GM12865 (cell line): ENCODE measurements at regions not wholly inside any gene's neighbourhood (a gene's known extent, or its start where the extent isn't known, plus 50 kb on each side); places are given as distances from the start of the nearest gene placed in this dataset.

Source experiments
- DNase-seq: peaks from one replicate; pipeline ENCODE4 v3.0.0; 2010; ENCODE audit warnings: low read depth
- H3K4me3 ChIP-seq: 2 replicates; pipeline ENCODE4 v1.5.1; 2011; ENCODE audit warnings: mild to moderate bottlenecking, low read depth, low read length, control low read depth
- TF ChIP-seq, protein P1 (sequence below): IDR thresholded peaks from 2 replicates; pipeline ENCODE4 v1.5.1; 2011; ENCODE audit warnings: low read length, control low read depth, low read depth, inconsistent platforms; ENCODE audit not compliant: insufficient read depth; ENCODE audit errors: missing control alignments

DNA sequence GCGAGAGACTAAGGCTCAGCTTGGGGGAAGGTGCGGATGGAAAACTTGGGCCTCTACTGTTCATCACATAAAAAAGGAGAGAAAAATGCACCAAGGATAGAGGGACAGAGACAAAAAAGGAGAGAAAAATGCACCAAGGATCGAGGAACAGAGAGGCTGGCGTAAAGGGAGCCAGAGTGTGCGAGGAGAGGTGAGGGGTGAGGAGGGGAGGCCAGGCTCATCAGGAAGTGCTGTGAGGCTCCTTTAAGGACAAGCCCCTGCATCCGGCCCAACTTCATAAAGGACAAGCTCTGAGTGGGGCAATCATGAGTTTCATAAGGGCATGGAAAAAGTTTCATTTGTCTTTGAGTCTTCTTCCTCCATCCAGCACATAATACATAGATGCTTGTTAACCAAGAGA lies 117.2 kb upstream of the NXT1 start:
- TF ChIP-seq, protein P1, sequence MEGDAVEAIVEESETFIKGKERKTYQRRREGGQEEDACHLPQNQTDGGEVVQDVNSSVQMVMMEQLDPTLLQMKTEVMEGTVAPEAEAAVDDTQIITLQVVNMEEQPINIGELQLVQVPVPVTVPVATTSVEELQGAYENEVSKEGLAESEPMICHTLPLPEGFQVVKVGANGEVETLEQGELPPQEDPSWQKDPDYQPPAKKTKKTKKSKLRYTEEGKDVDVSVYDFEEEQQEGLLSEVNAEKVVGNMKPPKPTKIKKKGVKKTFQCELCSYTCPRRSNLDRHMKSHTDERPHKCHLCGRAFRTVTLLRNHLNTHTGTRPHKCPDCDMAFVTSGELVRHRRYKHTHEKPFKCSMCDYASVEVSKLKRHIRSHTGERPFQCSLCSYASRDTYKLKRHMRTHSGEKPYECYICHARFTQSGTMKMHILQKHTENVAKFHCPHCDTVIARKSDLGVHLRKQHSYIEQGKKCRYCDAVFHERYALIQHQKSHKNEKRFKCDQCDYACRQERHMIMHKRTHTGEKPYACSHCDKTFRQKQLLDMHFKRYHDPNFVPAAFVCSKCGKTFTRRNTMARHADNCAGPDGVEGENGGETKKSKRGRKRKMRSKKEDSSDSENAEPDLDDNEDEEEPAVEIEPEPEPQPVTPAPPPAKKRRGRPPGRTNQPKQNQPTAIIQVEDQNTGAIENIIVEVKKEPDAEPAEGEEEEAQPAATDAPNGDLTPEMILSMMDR: no peak
- no peak overlapping the region for H3K4me3 ChIP-seq
- DNase-seq: no peak

DNA sequence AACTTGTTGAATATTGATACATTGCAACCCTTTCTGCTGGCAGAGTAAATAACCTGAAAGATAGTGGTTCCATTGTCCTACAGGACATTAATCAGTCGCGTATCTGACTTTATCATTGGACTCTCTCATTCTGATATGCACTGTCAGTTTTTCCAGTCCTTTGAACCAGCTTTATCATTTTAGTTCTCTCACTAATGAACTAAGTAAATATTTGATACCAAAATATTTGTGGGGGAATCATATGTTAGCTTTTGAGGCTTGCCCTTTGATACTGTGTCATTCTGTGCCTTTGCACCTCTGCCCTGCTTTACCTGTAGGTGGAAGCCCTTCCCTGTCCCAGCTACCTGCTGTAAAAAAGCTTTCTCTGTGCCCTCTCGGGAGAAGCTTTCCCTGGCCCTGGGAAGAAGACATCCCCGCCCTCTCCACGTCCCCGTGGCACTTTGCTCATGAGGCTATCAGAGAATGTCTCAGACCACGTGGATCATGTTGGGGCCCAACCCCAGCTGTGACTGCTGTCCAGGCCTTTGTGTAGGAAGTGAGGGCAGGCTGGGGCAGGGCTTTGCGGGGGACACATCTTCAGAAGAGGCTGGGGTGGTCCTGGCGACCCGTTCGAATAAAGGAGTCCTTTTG lies 117.8 kb upstream of the NXT1 start:
- no peak overlapping the region for H3K4me3 ChIP-seq
- DNase-seq: no peak
- TF ChIP-seq, protein P1: no peak

DNA sequence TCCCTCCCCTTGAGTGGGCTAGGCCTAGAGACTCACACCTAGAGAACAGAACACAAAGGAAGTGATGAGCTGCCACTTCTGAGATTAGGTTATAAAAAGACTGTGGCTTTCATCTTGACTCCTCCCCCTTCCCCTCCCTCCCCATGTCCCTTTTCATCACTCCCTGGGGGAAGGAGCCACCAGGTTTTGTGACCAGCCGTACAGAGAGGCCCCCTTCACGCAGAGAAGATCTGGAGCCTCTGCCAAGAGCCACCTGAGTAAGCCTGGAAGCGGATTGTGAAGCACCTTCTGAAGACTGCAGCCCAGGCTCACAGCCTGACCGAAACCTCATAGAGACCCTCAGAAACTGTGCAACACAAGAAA lies 118.4 kb upstream of the NXT1 start:
- TF ChIP-seq, protein P1: no peak
- no peak for DNase-seq
- no peak overlapping the region for H3K4me3 ChIP-seq

DNA sequence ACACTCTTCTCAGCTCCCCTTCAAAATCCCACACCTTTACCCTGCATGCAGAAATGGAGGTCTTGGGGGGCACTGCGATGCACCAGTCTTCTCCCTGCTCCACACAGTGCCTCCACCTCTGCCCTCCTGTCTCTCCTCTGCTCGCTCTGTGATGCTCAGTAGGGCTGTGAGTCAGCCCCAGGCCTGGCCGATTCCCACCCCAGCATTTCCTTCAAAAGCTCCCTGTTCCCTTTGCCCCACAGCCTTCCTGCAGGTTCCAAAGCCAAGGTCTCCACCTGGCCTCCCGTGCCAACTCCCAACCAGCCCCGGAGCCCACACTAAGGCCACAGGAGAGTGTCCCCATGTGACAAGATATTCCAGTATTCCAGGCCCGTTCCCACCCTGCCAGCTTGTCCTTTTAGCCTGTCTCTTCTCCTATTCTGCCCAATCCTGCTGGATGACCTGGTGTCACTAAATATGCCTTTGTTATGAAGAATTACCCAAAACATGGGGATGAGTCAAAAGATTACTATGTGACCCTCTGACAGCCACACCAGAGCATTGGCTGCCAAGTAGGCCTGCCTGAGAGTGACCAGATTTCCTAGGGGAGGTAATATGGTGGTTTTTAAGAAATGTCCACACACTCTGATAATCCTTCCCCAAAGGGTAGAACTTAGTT lies 118.9 kb upstream of the NXT1 start:
- no peak for DNase-seq
- H3K4me3 ChIP-seq: no peak overlapping the region
- TF ChIP-seq, protein P1: no peak

DNA sequence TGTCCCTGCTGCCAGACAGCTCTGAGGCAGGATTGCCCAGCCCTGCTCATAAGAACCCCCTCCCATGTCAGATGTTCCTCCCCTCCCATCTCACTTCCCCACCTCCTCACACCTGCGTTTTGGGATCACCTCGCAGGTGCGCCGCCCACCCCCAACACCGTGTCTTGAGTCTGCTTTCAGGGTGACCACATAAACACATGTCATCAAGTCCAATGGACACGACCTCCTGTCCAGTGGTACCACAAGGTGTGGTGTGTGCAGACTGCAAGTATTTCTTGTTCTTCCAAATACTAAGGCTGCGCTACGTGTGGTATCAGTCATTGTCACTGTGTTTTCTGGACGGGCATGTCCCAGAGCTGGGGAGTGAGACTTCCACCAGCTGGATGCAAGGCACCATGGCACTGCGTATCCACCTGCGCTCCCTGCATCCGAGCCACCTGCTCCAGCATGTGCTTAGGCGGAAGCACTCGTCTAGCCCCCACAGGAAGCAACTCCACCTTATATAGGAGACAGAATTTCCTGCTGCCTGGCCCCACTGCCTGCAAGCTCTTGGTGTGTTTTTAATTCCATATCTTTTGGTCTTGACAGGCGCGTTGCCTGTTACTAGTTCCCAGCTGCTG lies 119.7 kb upstream of the NXT1 start:
- H3K4me3 ChIP-seq: no peak overlapping the region
- no peak for DNase-seq
- TF ChIP-seq, protein P1: no peak

DNA sequence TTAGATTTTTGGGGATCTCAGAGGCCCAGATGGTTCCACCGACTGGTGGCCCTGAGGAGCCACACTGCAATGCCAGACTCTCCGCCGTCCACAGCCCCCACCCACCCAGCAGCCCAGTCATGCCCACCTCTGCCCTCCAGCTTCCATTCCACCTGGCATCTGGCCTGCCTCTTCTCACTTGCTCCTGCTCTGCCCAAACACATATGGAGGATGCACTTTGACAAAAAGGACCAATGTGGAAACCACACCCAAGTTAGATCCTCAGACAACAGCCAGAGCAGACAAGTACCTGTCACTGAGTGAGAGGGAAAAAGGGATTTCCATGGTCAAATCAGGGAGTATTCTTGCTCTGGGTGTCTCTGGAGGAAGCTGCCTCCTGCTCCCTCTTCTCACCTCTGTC lies 120.6 kb upstream of the NXT1 start:
- DNase-seq: no peak
- H3K4me3 ChIP-seq: no peak overlapping the region
- TF ChIP-seq, protein P1: no peak

DNA sequence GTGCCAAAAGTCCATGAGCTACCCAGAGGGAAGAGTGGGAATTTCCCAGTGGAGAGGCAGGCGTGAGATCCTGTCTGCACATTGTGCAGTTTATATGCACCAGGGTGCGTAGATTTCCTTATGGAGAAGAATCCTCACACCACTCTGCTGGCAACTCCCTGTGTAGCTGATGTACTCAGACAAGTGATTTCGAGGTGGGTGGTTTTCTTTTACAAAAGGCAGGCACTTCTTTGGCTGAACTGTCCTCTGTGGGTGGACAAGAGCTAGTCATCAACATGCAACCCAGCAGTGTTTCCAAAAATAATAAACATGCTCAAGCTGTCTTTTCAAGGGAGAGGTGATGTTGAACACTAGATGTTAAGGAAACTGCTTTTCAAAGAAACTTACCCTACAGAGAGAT lies 121.7 kb upstream of the NXT1 start:
- no peak for DNase-seq
- TF ChIP-seq, protein P1: no peak
- H3K4me3 ChIP-seq: no peak overlapping the region
